ENCODE measurements at regions not wholly inside any gene's neighbourhood (a gene's known extent, or its start where the extent isn't known, plus 50 kb on each side); places are given as distances from the start of the nearest gene placed in this dataset.

DNA sequence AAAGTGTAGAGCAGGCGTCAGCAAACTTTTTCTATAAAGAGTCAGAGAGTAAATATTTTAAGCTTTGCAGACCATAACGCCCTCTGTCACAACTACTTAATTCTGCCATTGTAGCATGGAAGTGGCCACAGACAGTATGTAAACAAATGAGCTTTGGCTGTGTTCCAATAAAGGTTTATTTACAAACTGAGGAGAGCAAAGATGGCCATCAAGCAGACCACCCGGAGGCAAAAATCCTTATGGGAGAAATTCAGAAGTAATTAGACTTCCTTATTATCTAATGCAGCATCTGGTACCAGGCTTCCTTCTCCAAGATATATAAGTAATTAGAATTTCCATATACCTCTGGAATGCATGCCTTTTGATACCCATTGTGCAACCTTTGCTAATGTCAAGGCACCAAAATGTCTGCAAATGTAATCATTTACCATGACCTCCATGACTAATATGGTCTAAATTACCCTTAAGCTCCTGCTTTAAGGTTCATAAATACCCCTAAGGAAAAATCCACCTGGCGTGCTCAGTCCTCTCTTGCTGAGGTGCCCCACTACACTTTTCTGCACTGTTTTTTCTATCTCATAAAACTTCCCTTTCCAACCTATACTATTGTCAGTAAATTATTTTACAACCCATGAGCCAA is 377.8 kb downstream of the MATN1 start:
- peak; percentile 75 for DNase-seq

GRCh38 chr1:30343562-30343961 is 379.8 kb downstream of the MATN1 start:
- no peak for DNase-seq

GRCh38 chr1:30342535-30343141 is 380.7 kb downstream of the MATN1 start:
- DNase-seq: no peak

DNA sequence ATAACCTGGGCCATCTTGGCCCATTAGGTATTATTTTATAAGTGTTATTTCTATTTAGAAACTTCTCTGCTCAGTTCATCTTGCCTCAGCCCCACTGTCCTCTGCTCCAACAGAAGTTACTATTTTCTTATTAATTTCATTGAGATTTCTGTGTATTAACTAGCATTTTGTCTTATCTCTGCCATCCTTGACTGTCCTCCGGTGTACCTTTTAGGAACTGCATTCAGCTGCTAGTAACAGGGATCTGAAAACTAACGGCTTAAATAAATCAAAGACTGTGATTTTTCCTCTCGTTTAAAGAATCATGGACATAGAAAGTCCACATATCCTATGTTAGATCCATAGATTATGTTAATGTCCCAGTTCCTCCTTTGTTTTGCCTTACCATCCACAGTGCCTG is 382.5 kb downstream of the MATN1 start:
- DNase-seq: no peak

DNA sequence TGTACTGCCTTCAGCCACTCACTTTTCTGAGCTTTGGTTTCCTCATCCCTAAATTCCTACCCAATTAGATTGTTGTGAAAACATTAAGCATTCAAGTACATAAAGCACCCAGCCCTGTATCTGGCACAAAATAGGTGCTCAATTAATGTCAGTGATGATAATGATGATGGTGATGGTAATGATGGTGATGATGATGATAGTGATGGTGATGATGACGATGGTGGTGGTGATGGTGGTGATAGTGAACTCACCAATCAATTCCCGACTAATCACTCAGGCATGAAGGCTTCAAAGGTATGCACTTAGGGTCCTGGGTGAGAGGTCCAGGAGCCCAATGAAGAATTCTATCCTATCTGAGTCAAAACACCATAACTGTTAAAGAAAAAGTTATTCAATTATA is 383.5 kb downstream of the MATN1 start:
- no peak for DNase-seq

- no peak for DNase-seq
Observed at GRCh38 chr1:30338765-30339164, 384.6 kb downstream of the MATN1 start.

DNA sequence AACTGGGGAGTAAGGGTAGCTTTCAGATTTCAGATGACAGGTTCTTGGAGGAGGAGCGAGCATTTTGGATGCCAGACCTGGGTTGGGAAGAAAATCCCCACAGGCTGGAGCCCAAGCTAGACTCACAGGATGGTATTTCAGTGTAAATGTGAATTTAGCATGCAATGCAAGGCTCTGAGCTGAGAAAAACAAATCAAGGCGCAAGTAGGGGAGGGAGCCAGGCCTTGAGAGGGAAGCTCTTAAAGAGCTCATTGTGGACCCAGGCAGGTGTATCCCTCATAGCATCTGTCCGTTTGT is 386.1 kb downstream of the MATN1 start:
- DNase-seq: no peak

DNA sequence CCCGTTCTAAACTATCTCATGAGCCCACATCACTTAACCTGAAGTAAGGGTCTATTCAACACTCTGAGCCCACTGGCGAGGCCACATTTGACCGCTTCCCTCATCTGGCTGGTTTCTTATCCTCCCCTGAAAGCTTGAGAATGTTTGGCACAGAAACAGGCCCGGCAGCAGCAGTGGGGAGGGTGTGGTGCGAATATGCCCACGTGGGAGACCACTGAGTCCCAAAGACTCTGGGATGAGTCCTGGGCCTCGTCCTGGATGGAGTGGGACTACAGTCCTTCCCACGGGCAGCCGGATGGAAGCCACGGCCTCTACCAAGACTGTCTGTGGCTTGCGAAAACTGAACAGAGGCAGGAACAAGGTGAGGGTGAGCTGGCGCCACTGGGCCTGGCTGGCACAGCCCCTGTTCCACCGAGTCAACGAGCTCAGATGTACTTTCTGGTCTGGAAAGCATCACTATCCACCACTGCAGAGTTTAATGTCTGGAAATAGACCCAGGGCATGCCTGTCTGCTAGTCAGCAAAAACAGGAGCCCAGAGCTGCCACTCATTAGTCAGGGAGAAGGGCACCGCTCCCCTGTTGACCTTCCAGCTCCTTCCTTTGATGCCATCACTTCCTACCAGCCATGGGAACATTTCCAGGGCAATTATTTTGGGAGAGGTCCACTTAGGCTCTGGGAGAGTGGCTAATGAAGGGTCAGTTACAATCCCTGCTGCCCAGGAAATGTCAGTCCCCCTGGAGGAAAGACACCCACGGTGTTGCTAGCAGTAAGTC is 386.6 kb downstream of the MATN1 start:
- no peak for DNase-seq

DNA sequence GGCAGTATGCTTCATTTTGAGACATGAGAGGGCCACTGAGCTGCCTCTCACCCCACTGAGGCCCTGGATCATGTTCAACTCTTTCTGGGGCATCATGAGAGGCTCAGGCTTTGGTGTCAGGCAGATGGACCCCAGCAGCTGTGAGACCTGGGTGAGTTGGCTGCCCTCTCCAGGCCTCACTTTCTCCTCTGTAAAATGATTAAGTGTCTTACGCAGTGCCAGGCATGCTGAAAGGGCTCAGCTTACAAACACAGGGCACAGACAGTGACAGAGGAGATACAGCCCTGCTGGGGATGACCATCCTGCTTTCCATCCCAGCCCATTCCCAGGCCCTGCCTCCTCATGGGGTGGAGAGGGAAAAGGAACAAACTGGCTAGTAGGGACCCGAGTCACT is 387.4 kb downstream of the MATN1 start:
- DNase-seq: no peak

GRCh38 chr1:30335389-30335996 is 387.9 kb downstream of the MATN1 start:
- no peak for DNase-seq

DNA sequence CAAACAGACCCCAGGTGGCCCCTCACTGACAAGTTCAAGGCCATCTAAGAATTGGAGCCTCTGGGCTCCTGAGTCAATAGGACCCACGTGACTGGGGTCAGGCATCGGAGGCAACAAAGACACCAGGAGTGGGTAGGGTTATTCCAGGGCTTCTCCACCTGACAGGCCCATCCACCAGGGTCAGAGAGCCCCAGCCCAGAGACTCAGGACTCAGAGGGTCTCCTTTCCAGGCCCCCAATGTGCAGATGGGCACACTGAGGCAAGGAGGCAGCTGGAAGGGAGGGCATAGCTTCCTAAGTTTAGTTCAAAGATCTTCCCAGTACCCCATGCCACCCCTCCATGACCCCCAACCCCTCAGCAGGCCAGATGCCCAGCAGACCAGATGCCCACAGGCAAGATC is 388.6 kb downstream of the MATN1 start:
- DNase-seq: no peak

DNA sequence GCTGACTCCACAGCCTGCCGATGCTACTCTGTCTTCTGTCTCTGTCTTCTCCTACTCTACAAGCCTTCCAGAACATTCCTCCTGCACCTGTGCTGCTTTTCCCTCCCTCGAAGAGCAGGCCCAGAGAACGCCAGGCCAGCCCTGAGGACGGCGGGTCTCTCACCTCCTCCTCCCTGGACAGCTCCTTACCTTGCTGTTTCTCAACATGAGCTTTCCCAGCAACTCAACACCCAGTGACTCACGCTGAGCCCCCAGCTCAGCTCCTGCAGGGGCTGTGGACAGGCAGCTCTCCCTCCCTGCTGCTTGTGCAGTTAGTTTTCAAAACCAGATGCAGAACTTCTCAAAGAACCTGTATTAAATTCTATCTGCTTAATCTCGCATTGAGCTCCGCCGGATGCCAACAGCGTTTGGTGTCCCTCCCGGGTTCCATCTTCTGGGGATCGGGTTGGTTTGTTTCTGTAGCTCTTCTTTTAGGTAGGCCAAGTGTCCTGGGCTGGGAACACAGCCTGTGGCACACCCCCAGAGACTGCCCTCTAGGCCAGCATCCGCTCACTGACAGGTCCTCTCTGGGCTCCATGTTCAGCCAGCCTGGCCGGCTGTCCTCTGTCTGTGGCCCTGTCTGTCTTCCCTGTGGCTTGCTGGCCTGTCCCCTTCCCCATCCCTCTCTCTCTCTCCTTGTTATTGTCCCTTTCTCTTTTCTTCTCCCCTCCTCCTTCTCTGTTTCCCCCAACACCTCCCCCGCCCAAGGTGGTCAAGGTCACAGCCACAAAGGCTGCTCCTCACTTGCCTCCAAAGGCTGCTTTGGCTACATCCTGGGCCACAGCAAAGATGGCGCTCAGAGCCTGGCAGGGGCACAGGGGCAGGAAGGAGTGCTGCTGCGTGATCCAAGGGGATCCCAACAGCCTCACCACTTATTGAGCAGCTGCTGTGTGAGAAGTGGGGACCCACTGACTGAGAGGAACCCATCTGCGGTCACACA is 391.0 kb downstream of the MATN1 start:
- DNase-seq: no peak

DNA sequence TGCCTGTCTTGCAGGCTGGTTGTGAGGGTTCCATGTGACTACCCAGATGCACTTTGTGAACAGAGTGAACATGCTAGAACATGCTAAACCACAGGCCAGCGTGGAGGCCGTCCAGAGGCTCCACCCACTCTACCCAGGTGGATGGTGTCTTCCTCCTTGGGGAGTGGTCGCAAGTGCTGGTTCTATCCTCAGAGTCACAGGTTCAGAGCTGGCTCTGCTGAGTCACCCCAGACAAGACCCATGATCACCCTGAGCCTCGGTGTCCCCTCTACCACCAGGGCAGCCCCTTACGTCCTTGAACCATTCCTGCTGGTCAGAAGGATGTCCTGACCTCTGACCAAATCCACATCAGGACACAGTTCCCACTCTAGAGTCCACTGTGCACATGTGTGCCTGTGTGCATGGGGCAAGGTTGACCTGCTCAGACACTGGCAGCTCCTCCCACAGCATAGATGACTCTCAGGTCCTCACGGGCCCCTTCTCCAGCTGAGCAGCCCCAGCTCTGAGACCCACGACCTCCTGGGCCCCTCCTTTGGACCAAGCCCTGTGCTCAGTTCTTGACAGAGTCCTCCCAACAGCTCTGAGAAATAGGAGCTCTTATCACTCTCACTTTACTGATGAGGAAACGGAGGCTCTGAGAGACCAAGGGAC is 391.8 kb downstream of the MATN1 start:
- no peak for DNase-seq

- DNase-seq: no peak
Observed at GRCh38 chr1:30330644-30331043, 392.7 kb downstream of the MATN1 start.

- DNase-seq: no peak
Observed at GRCh38 chr1:30329802-30330557, 393.4 kb downstream of the MATN1 start.

DNA sequence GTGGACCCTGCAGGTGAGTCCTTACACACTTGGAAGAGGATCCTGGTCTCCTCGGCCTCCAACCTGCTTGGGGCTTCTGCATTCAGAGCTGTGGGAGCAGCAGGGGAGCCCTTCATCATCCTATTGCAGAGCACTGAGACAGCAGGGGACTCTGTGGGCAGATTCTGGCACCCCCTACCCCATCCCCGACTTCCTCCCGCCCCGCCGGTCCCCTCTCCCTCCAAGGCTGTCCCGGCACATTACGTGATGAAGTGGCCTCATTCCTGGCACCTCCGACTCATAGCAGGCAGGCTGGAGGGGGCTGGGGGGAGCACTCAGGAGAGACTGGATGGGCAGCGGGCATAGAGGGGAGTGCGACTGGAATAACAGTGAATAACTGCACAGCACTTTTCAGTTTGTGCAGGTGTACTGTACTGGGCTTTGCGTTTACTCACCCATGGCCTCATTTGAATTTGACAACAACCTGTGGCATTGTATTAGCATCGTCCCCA is 394.1 kb downstream of the MATN1 start:
- no peak for DNase-seq

GRCh38 chr1:30328401-30329262 is 394.8 kb downstream of the MATN1 start:
- no peak for DNase-seq

DNA sequence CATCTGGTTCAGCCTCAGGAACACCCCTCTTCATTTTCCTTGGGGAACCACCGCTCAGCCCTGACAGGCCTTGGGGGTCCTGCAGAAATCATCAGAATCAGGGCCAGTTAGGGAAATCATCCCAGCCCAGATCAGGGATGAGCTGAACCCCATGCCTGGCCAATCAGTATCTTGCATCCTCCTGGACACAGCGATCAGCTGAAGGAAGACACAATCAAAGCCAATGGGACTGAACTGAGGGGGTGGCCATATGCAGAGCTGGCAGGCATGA is 395.4 kb downstream of the MATN1 start:
- no peak for DNase-seq

DNA sequence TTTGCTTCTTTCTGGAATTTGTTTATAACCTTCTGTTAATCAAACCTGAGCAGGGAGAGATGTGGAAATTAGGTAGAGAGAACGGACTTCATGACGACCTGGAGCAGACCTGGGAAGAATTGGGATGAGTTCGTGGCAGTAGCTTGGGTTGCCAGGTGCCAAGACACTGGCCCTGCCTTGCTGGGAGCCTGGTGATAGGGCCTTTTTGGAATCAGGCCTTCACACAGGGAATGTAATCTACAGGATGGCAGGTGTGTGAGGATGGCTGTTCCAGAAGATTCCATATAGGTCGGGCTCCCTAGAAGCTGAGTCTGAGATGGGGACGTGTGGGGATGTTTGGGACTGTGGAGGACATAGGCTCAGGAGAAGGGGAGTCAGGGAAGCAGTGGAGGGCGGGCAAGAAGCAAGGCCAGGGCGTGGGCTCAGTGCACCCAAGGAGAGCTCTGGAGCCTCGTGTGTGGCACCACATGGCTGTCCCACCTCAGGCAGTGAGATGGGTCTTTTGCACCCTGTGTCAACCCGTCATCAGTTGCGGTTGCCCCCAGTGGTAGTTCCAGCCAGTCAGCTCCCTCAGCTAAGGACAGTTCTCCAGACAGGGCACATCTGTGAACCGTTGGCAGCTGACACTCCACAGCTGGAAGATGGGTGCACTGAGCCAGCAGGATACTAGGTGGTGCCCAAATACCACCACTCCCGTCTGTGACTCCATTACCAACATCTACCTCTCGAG is 395.9 kb downstream of the MATN1 start:
- no peak for DNase-seq

- no peak for DNase-seq
Observed at GRCh38 chr1:30325999-30326398, 397.4 kb downstream of the MATN1 start.

Measured in NCI-H1105 treated with DMSO at 0.1 percent for 48 hours (cell line).